ENCODE measurements at regions not wholly inside any gene's neighbourhood (a gene's known extent, or its start where the extent isn't known, plus 50 kb on each side); places are given as distances from the start of the nearest gene placed in this dataset.

GRCh38 chr1:222310836-222311235 is 237.1 kb downstream of the HHIPL2 start:
- Histone ChIP-seq H2AFZ (ENCODE audit: low read depth) (no peak overlapping the region), H3K27me3 (ENCODE audit: insufficient read depth, low read depth) (no peaks in the 10 kb centered on the region), H3K79me2 (ENCODE audit: insufficient read depth, low read depth) (no peaks in the 10 kb centered on the region), H4K20me1 (ENCODE audit: insufficient read depth) (no peaks in the 10 kb centered on the region), H3K27ac (no peak overlapping the region), H3K4me1 (ENCODE audit: low read depth, poor library complexity, severe bottlenecking) (no peaks in the 10 kb centered on the region), H3K9ac (no peak overlapping the region), H3K4me2 (no peak overlapping the region), H3K4me3 (IDR thresholded peaks at IDR 0.05; ENCODE audit: insufficient read depth, low read depth, low read length) (no peak overlapping the region), H3K36me3 (ENCODE audit: insufficient read depth) (no peaks in the 10 kb centered on the region)
- TF ChIP-seq CTCF (conservative IDR thresholded peaks at IDR 0.05; ENCODE audit: low read depth, low read length), result no peak

- H3K27me3 ChIP-seq (ENCODE audit: insufficient read depth, low read depth), result no peaks in the 10 kb centered on the region
- H3K27ac ChIP-seq, result no peak overlapping the region
- no peaks in the 10 kb centered on the region for H3K4me1 ChIP-seq (ENCODE audit: low read depth, poor library complexity, severe bottlenecking)
- H3K79me2 ChIP-seq (ENCODE audit: insufficient read depth, low read depth), result no peaks in the 10 kb centered on the region
- H3K36me3 ChIP-seq (ENCODE audit: insufficient read depth), result no peaks in the 10 kb centered on the region
- H3K4me3 ChIP-seq (IDR thresholded peaks at IDR 0.05; ENCODE audit: insufficient read depth, low read depth, low read length), result no peak overlapping the region
- H3K4me2 ChIP-seq, result no peak overlapping the region
- H3K9ac ChIP-seq, result no peak overlapping the region
- TF ChIP-seq CTCF (conservative IDR thresholded peaks at IDR 0.05; ENCODE audit: low read depth, low read length), result no peak
- H2AFZ ChIP-seq (ENCODE audit: low read depth), result no peak overlapping the region
- no peaks in the 10 kb centered on the region for H4K20me1 ChIP-seq (ENCODE audit: insufficient read depth)
Measured at GRCh38 chr1:222307621-222308020, 240.3 kb downstream of the HHIPL2 start.

- Histone ChIP-seq H4K20me1 (ENCODE audit: insufficient read depth) (no peaks in the 10 kb centered on the region), H3K4me2 (no peak overlapping the region), H3K79me2 (ENCODE audit: insufficient read depth, low read depth) (no peaks in the 10 kb centered on the region), H2AFZ (ENCODE audit: low read depth) (no peak overlapping the region), H3K4me3 (IDR thresholded peaks at IDR 0.05; ENCODE audit: insufficient read depth, low read depth, low read length) (no peak overlapping the region), H3K27ac (no peak overlapping the region), H3K27me3 (ENCODE audit: insufficient read depth, low read depth) (no peaks in the 10 kb centered on the region), H3K4me1 (ENCODE audit: low read depth, poor library complexity, severe bottlenecking) (no peaks in the 10 kb centered on the region), H3K9ac (no peak overlapping the region), H3K36me3 (ENCODE audit: insufficient read depth) (no peaks in the 10 kb centered on the region)
- TF ChIP-seq CTCF (conservative IDR thresholded peaks at IDR 0.05; ENCODE audit: low read depth, low read length), result no peak
Measured at GRCh38 chr1:222306512-222306911, 241.4 kb downstream of the HHIPL2 start.

GRCh38 chr1:222306011-222306410 is 241.9 kb downstream of the HHIPL2 start:
- no peak overlapping the region for H3K27ac ChIP-seq
- H3K4me1 ChIP-seq (ENCODE audit: low read depth, poor library complexity, severe bottlenecking), result no peaks in the 10 kb centered on the region
- no peak overlapping the region for H3K9ac ChIP-seq
- H3K27me3 ChIP-seq (ENCODE audit: insufficient read depth, low read depth), result no peaks in the 10 kb centered on the region
- no peak overlapping the region for H3K4me3 ChIP-seq (IDR thresholded peaks at IDR 0.05; ENCODE audit: insufficient read depth, low read depth, low read length)
- no peaks in the 10 kb centered on the region for H3K36me3 ChIP-seq (ENCODE audit: insufficient read depth)
- no peaks in the 10 kb centered on the region for H3K79me2 ChIP-seq (ENCODE audit: insufficient read depth, low read depth)
- no peak overlapping the region for H2AFZ ChIP-seq (ENCODE audit: low read depth)
- no peak for TF ChIP-seq CTCF (conservative IDR thresholded peaks at IDR 0.05; ENCODE audit: low read depth, low read length)
- no peaks in the 10 kb centered on the region for H4K20me1 ChIP-seq (ENCODE audit: insufficient read depth)
- H3K4me2 ChIP-seq, result no peak overlapping the region

- no peaks in the 10 kb centered on the region for H3K36me3 ChIP-seq (ENCODE audit: insufficient read depth)
- no peaks in the 10 kb centered on the region for H3K4me1 ChIP-seq (ENCODE audit: low read depth, poor library complexity, severe bottlenecking)
- no peak overlapping the region for H3K4me3 ChIP-seq (IDR thresholded peaks at IDR 0.05; ENCODE audit: insufficient read depth, low read depth, low read length)
- H3K27ac ChIP-seq, result no peak overlapping the region
- no peak overlapping the region for H3K9ac ChIP-seq
- H3K4me2 ChIP-seq, result no peak overlapping the region
- no peaks in the 10 kb centered on the region for H3K79me2 ChIP-seq (ENCODE audit: insufficient read depth, low read depth)
- H4K20me1 ChIP-seq (ENCODE audit: insufficient read depth), result no peaks in the 10 kb centered on the region
- no peaks in the 10 kb centered on the region for H3K27me3 ChIP-seq (ENCODE audit: insufficient read depth, low read depth)
- TF ChIP-seq CTCF (conservative IDR thresholded peaks at IDR 0.05; ENCODE audit: low read depth, low read length), result no peak
- no peak overlapping the region for H2AFZ ChIP-seq (ENCODE audit: low read depth)
Measured at GRCh38 chr1:222301652-222302051, 246.3 kb downstream of the HHIPL2 start.

Data from KMS-11 (cell line).